HG02970 (cell line): ENCODE measurements at regions not wholly inside any gene's neighbourhood (a gene's known extent, or its start where the extent isn't known, plus 50 kb on each side); places are given as distances from the start of the nearest gene placed in this dataset.
"Not testable (repeated sequence)": the region's sequence is repeated elsewhere in the genome, so short reads cannot be mapped to it uniquely, and the experiment has no call there.

Source experiments
- ATAC-seq: cut with Tn5 transposase; IDR thresholded peaks from one replicate; pipeline ENCODE4 v1.9.1; 2021; ENCODE audit warnings: mild to moderate bottlenecking, moderate library complexity, moderate number of reproducible peaks; ENCODE audit not compliant: unreplicated experiment, low FRiP score

GRCh38 chr2:145538661-145539350, 1018.9 kb upstream of the ZEB2 start:
- no peak for ATAC-seq

GRCh38 chr2:145530653-145531052, 1010.7 kb upstream of the ZEB2 start:
- ATAC-seq: no peak

- ATAC-seq: no peak
Observed at GRCh38 chr2:145524836-145525235, 1004.9 kb upstream of the ZEB2 start.

- ATAC-seq: no peak
Observed at GRCh38 chr2:145524303-145524702, 1004.4 kb upstream of the ZEB2 start.

GRCh38 chr2:145519254-145519653, 999.3 kb upstream of the ZEB2 start:
- not testable (repeated sequence) for ATAC-seq

- no peak for ATAC-seq
Observed at GRCh38 chr2:145511946-145512345, 992.0 kb upstream of the ZEB2 start.

GRCh38 chr2:145503511-145503910, 983.6 kb upstream of the ZEB2 start:
- no peak for ATAC-seq

- ATAC-seq: no peak
Observed at GRCh38 chr2:145501920-145502319, 982.0 kb upstream of the ZEB2 start.

GRCh38 chr2:145495590-145495989, 975.7 kb upstream of the ZEB2 start:
- no peak for ATAC-seq

- ATAC-seq: no peak
Observed at GRCh38 chr2:145494441-145494840, 974.5 kb upstream of the ZEB2 start.

- ATAC-seq: no peak
Observed at GRCh38 chr2:145488571-145488970, 968.7 kb upstream of the ZEB2 start.

- no peak for ATAC-seq
Observed at GRCh38 chr2:145484448-145485097, 964.7 kb upstream of the ZEB2 start.

- no peak for ATAC-seq
Observed at GRCh38 chr2:145483854-145484253, 963.9 kb upstream of the ZEB2 start.

GRCh38 chr2:145481334-145481922, 961.5 kb upstream of the ZEB2 start:
- ATAC-seq: no peak

- no peak for ATAC-seq
Observed at GRCh38 chr2:145464866-145465265, 944.9 kb upstream of the ZEB2 start.

- ATAC-seq: no peak
Observed at GRCh38 chr2:145460112-145460511, 940.2 kb upstream of the ZEB2 start.

- ATAC-seq: no peak
Observed at GRCh38 chr2:145431181-145431951, 911.4 kb upstream of the ZEB2 start.

GRCh38 chr2:145423809-145424208, 903.9 kb upstream of the ZEB2 start:
- ATAC-seq: no peak

- ATAC-seq: no peak
Observed at GRCh38 chr2:145422576-145422975, 902.7 kb upstream of the ZEB2 start.

- ATAC-seq: no peak
Observed at GRCh38 chr2:145421841-145422240, 901.9 kb upstream of the ZEB2 start.

GRCh38 chr2:145416640-145417039, 896.7 kb upstream of the ZEB2 start:
- ATAC-seq: no peak
